ENCODE measurements at regions not wholly inside any gene's neighbourhood (a gene's known extent, or its start where the extent isn't known, plus 50 kb on each side); places are given as distances from the start of the nearest gene placed in this dataset.

DNA sequence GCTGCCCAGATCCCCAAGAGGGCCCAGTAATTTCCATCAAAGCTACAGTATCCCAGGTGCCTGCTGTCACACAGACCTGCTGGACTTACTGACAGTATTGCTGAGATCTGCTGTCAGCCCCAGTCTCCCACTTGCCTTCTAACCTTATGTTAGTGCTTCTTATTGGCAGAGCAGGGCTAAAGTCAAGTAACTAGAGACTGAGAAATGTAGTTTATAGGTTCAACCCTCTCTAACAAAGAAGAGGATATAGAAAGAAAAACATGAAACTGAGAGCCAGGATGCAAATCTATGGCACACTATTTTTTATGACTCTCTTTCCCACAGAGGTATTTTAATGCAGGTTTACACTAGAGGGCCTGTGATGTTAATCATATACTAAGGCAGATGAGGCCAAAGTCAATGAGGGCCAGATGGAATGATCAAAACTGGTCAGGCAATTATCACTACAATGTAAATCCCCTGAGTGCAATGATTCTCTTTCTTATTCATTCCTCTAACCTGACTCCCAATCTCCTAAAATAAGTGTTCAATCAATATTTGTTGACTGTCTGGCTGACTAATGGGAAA lies 781.9 kb downstream of the VRK1 start:
- no peaks in the 10 kb centered on the region for H4K20me1 ChIP-seq (ENCODE audit: insufficient read depth, low read length)
- ATAC-seq (no peak), FAIRE-seq (no peak), DNase-seq (ENCODE audit: low spot score) (no peak)
- H3K79me2 ChIP-seq (ENCODE audit: insufficient read depth, low read length): no peaks in the 10 kb centered on the region
- TF ChIP-seq ZNF329 (CRISPR knock-in tag; IDR thresholded peaks at IDR 0.05; ENCODE audit: low read depth) (no peak), HOXA9 (CRISPR knock-in tag; IDR thresholded peaks at IDR 0.05; ENCODE audit: borderline replicate concordance) (no peak), SAFB2 (CRISPR knock-in tag; IDR thresholded peaks at IDR 0.05; ENCODE audit: borderline replicate concordance, low read depth) (no peak), HHEX (CRISPR knock-in tag; IDR thresholded peaks at IDR 0.05) (no peak), KDM2A (CRISPR knock-in tag; IDR thresholded peaks at IDR 0.05; ENCODE audit: borderline replicate concordance, low read depth) (no peak), TRIM24 (CRISPR knock-in tag; IDR thresholded peaks at IDR 0.05) (no peak), MEIS1 (CRISPR knock-in tag; IDR thresholded peaks at IDR 0.05; ENCODE audit: borderline replicate concordance) (no peak), ZNF253 (CRISPR knock-in tag; IDR thresholded peaks at IDR 0.05; ENCODE audit: borderline replicate concordance) (no peak)
- TF ChIP-seq, protein P1, sequence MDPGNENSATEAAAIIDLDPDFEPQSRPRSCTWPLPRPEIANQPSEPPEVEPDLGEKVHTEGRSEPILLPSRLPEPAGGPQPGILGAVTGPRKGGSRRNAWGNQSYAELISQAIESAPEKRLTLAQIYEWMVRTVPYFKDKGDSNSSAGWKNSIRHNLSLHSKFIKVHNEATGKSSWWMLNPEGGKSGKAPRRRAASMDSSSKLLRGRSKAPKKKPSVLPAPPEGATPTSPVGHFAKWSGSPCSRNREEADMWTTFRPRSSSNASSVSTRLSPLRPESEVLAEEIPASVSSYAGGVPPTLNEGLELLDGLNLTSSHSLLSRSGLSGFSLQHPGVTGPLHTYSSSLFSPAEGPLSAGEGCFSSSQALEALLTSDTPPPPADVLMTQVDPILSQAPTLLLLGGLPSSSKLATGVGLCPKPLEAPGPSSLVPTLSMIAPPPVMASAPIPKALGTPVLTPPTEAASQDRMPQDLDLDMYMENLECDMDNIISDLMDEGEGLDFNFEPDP (CRISPR knock-in tag; conservative IDR thresholded peaks at IDR 0.05): no peak
- TF ChIP-seq, protein P2, sequence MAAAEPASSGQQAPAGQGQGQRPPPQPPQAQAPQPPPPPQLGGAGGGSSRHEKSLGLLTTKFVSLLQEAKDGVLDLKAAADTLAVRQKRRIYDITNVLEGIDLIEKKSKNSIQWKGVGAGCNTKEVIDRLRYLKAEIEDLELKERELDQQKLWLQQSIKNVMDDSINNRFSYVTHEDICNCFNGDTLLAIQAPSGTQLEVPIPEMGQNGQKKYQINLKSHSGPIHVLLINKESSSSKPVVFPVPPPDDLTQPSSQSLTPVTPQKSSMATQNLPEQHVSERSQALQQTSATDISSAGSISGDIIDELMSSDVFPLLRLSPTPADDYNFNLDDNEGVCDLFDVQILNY (CRISPR knock-in tag; conservative IDR thresholded peaks at IDR 0.05): no peak
- TF ChIP-seq, protein P3, sequence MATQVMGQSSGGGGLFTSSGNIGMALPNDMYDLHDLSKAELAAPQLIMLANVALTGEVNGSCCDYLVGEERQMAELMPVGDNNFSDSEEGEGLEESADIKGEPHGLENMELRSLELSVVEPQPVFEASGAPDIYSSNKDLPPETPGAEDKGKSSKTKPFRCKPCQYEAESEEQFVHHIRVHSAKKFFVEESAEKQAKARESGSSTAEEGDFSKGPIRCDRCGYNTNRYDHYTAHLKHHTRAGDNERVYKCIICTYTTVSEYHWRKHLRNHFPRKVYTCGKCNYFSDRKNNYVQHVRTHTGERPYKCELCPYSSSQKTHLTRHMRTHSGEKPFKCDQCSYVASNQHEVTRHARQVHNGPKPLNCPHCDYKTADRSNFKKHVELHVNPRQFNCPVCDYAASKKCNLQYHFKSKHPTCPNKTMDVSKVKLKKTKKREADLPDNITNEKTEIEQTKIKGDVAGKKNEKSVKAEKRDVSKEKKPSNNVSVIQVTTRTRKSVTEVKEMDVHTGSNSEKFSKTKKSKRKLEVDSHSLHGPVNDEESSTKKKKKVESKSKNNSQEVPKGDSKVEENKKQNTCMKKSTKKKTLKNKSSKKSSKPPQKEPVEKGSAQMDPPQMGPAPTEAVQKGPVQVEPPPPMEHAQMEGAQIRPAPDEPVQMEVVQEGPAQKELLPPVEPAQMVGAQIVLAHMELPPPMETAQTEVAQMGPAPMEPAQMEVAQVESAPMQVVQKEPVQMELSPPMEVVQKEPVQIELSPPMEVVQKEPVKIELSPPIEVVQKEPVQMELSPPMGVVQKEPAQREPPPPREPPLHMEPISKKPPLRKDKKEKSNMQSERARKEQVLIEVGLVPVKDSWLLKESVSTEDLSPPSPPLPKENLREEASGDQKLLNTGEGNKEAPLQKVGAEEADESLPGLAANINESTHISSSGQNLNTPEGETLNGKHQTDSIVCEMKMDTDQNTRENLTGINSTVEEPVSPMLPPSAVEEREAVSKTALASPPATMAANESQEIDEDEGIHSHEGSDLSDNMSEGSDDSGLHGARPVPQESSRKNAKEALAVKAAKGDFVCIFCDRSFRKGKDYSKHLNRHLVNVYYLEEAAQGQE (IDR thresholded peaks at IDR 0.05; ENCODE audit: borderline replicate concordance in 1 of 2, low read depth in 1 of 2, low read length in 2 of 2): no peak
- H3K36me3 ChIP-seq (replicated peaks in 1 of 2; ENCODE audit: control insufficient read depth in 1 of 2, insufficient read depth in 2 of 2, low read length in 2 of 2): no peaks in the 10 kb centered on the region
- H2AFZ ChIP-seq (ENCODE audit: low read length): no peak overlapping the region
- H3K4me1 ChIP-seq (ENCODE audit: insufficient read depth, low read length): no peaks in the 10 kb centered on the region
- no peak overlapping the region for H3K9ac ChIP-seq (ENCODE audit: insufficient read depth, low read depth, low read length)
- POLR2A ChIA-PET: no interaction called here
- no peak overlapping the region for H3K4me3 ChIP-seq (replicated peaks in 1 of 3; ENCODE audit: insufficient read depth in 1 of 3, low read depth in 2 of 3, low read length in 3 of 3)
- in situ Hi-C loops (cut with HindIII; ENCODE audit: extremely low pct_ligation_motif_present, low pct_unique_long_range_greater_than_20kb): no loop called here
- no TSS peak for BruUV-seq (replicated peaks)
- no peaks in the 10 kb centered on the region for H3K27me3 ChIP-seq (ENCODE audit: control insufficient read depth in 1 of 2, insufficient read depth in 2 of 2, low read length in 2 of 2)
- H3K4me2 ChIP-seq (ENCODE audit: low read depth, low read length): no peak overlapping the region
- no peak overlapping the region for H3K27ac ChIP-seq (ENCODE audit: extremely low read length, insufficient read depth, low read length)
- CTCF ChIA-PET (ENCODE audit: low intra/inter-chr PET ratio, low total read pairs): no interaction called here
- H3K9me3 ChIP-seq (ENCODE audit: low read length): peaks cover 94% of the 10 kb centered on the region
- intact Hi-C loops (cut with micrococcal nuclease; ENCODE audit: unreplicated experiment): no loop called here

All from HepG2 (cell line).